GM12878 (cell line): ENCODE measurements at regions not wholly inside any gene's neighbourhood (a gene's known extent, or its start where the extent isn't known, plus 50 kb on each side); places are given as distances from the start of the nearest gene placed in this dataset.
A peak's percentile ranks its signal among the peaks of the same experiment; 100 is the strongest.

Experiments used
- ATAC-seq: fragments of 200-7000 bp; cut with Tn5 transposase; 3 replicates; pipeline ENCODE4 v1.9.1; 2020; ENCODE audit warnings: mild to moderate bottlenecking, moderate library complexity
- BruUV-seq: library from RNA; stranded (reverse); fragments of 400-500 nt; replicated peaks from 2 replicates; lab custom pipeline; 2021; lab: Mats Ljungman, UMichigan
- CTCF ChIA-PET: fragments of 300-600 bp; sonication (Branson Sonifier 250); formaldehyde crosslinking; extraction: SDS; loops from one replicate; lab custom pipeline; 2021; ENCODE audit warnings: inconsistent platforms; lab: Yijun Ruan, JAX
- POLR2A ChIA-PET: fragments of 350-600 bp; formaldehyde crosslinking; extraction: SDS; loops from one replicate; lab custom pipeline; 2021; ENCODE audit warnings: inconsistent platforms; lab: Charles Lee
- RAD21 ChIA-PET: fragments of 300-600 bp; sonication (Branson Sonifier 250); formaldehyde crosslinking; loops from one replicate; lab custom pipeline; 2023; ENCODE audit warnings: antibody characterized with exemption; ENCODE audit not compliant: unreplicated experiment; lab: Charles Lee
- SMC1A ChIA-PET: fragments of 300-600 bp; sonication (Branson Sonifier 250); formaldehyde crosslinking; loops from one replicate; lab custom pipeline; 2023; ENCODE audit not compliant: unreplicated experiment, uncharacterized antibody; lab: Charles Lee
- DNase-seq: peaks from one replicate; pipeline ENCODE4 v3.0.0-alpha.2; 2011; ENCODE audit warnings: low read depth, low spot score
- FAIRE-seq: peaks from 3 replicates; lab custom pipeline; 2011; peaks lifted over from hg19 to GRCh38; lab: Jason Lieb, UNC
- H2AFZ ChIP-seq: 2 replicates; pipeline ENCODE4 v1.6.0; 2011; ENCODE audit warnings: low read depth, low read length, control low read depth; ENCODE audit not compliant: control insufficient read depth
- H3K27ac ChIP-seq: 2 replicates; pipeline ENCODE4 v1.5.1; 2011; ENCODE audit warnings: control low read depth; ENCODE audit not compliant: control insufficient read depth, insufficient read depth
- H3K27me3 ChIP-seq, 2 experiments: replicated peaks in 1 of 2; 2 replicates each; pipeline versions ENCODE4 v1.6.0 to v1.6.1; 2011; ENCODE audit warnings: low read length in 1 of 2; ENCODE audit not compliant: control insufficient read depth in 2 of 2, insufficient read depth in 2 of 2
- H3K36me3 ChIP-seq, 2 experiments: 2 replicates each; pipeline ENCODE4 v1.5.1; 2011; ENCODE audit warnings: low read length in 1 of 2; ENCODE audit not compliant: control insufficient read depth in 2 of 2, insufficient read depth in 2 of 2
- H3K4me1 ChIP-seq: 2 replicates; pipeline ENCODE4 v1.6.1; 2011; ENCODE audit warnings: mild to moderate bottlenecking, low read length, moderate library complexity, mixed read lengths; ENCODE audit not compliant: control insufficient read depth, insufficient read depth
- H3K4me2 ChIP-seq: 2 replicates; pipeline ENCODE4 v1.6.0; 2011; ENCODE audit warnings: control low read depth; ENCODE audit not compliant: control insufficient read depth, insufficient read depth
- H3K4me3 ChIP-seq: fragments of 200-600 bp; sonication (generic); 2 replicates; pipeline ENCODE4 v1.5.1; 2016
- H3K79me2 ChIP-seq: 2 replicates; pipeline ENCODE4 v1.6.0; 2011; ENCODE audit warnings: low read length; ENCODE audit not compliant: control insufficient read depth, insufficient read depth
- H3K9ac ChIP-seq: 2 replicates; pipeline ENCODE4 v1.8.0; 2011; ENCODE audit warnings: low read length, control low read depth, mixed read lengths; ENCODE audit not compliant: control insufficient read depth, insufficient read depth
- H3K9me3 ChIP-seq: replicated peaks from 3 replicates; pipeline ENCODE4 v1.5.1; 2011; ENCODE audit warnings: mild to moderate bottlenecking, low read length; ENCODE audit not compliant: control insufficient read depth, insufficient read depth
- H4K20me1 ChIP-seq: 2 replicates; pipeline ENCODE4 v1.6.0; 2011; ENCODE audit not compliant: control insufficient read depth, insufficient read depth
- BCLAF1 ChIP-seq: fragments of 450-650 bp; IDR thresholded peaks from 2 replicates; pipeline ENCODE4 v1.6.1; 2017; ENCODE audit warnings: antibody characterized with exemption, mild to moderate bottlenecking, moderate library complexity
- EED ChIP-seq: sonication (generic); IDR thresholded peaks from 2 replicates; pipeline ENCODE4 v1.6.1; 2016; ENCODE audit warnings: antibody characterized with exemption, low read depth
- ETV6 ChIP-seq, 2 experiments: fragments of 450-650 bp in 1 of 2; IDR thresholded peaks in 1 of 2; conservative IDR thresholded peaks in 1 of 2; 2 replicates each; pipeline ENCODE4 v1.6.1; 2014; ENCODE audit warnings: antibody characterized with exemption in 1 of 2, borderline replicate concordance in 1 of 2, low read depth in 1 of 2, mild to moderate bottlenecking in 1 of 2, moderate library complexity in 1 of 2
- FOXK2 ChIP-seq: fragments of 450-650 bp; IDR thresholded peaks from 2 replicates; pipeline ENCODE4 v1.6.1; 2017; ENCODE audit warnings: mild to moderate bottlenecking, moderate library complexity
- HDGF ChIP-seq: fragments of 450-650 bp; IDR thresholded peaks from 2 replicates; pipeline ENCODE4 v1.6.1; 2016; ENCODE audit warnings: antibody characterized with exemption
- LARP7 ChIP-seq: fragments of 450-650 bp; IDR thresholded peaks from 2 replicates; pipeline ENCODE4 v1.6.1; 2017; ENCODE audit warnings: mild to moderate bottlenecking
- PKNOX1 ChIP-seq: fragments of 450-650 bp; IDR thresholded peaks from 2 replicates; pipeline ENCODE4 v1.6.1; 2016; ENCODE audit warnings: mild to moderate bottlenecking
- POLR2A ChIP-seq: IDR thresholded peaks from 2 replicates; pipeline ENCODE4 v1.6.1; 2011; ENCODE audit warnings: low read depth, mild to moderate bottlenecking, low read length
- RAD51 ChIP-seq: fragments of 450-650 bp; IDR thresholded peaks from 2 replicates; pipeline ENCODE4 v1.6.1; 2016; ENCODE audit warnings: moderate library complexity, mild to moderate bottlenecking, inconsistent platforms
- SMAD5 ChIP-seq: IDR thresholded peaks from 2 replicates; pipeline ENCODE4 v1.6.1; 2016; ENCODE audit warnings: antibody characterized with exemption, low read depth
- TCF12 ChIP-seq: IDR thresholded peaks from 2 replicates; pipeline ENCODE4 v1.6.1; 2011; ENCODE audit warnings: low read depth, mild to moderate bottlenecking, low read length
- YBX1 ChIP-seq: fragments of 450-650 bp; IDR thresholded peaks from 2 replicates; pipeline ENCODE4 v1.6.1; 2016; ENCODE audit warnings: antibody characterized with exemption
- WGBS: methylation state at CpG from one replicate; pipeline ENCODE4 v1.1.6; 2016; ENCODE audit warnings: low lambda C conversion rate; ENCODE audit not compliant: insufficient replicate concordance, insufficient coverage; ENCODE audit errors: missing lambda C conversion rate; 5-methylcytosine and 5-hydroxymethylcytosine counted together
- in situ Hi-C: fragments of 300-500 bp; cut with MboI; formaldehyde crosslinking; loops from 9 replicates; pipeline ENCODE4 v1.14.3; 2018; ENCODE audit warnings: mixed read lengths
- intact Hi-C: fragments of 100-400 bp; cut with micrococcal nuclease; formaldehyde crosslinking; loops from one replicate; pipeline ENCODE4 v1.14.2; 2022; ENCODE audit not compliant: unreplicated experiment

- no peaks in the 10 kb centered on the region for H4K20me1 ChIP-seq
- H3K9ac ChIP-seq = no peak overlapping the region
- H3K79me2 ChIP-seq = no peaks in the 10 kb centered on the region
- no TSS peak for BruUV-seq
- intact Hi-C loops = no loop called here
- H3K4me2 ChIP-seq = peak overlapping the region; percentile 28; the same call in 1 of the 2 replicates
- ATAC-seq (peak; percentile 35), DNase-seq (no peak), FAIRE-seq (no peak)
- POLR2A ChIA-PET = interaction anchor here (0.6 to 8.6 kb wide), 11 partner anchors 11 to 615 kb away, joined by 3 to 126 read pairs (median 5); no protein-coding TSS in a partner anchor
- RAD21 ChIA-PET = interaction anchor here (0.7 to 12.0 kb wide), 14 partner anchors 12 to 173 kb away, joined by 3 to 165 read pairs (median 6); no protein-coding TSS in a partner anchor
- peak overlapping the region; percentile 73 for H3K27ac ChIP-seq
- H3K9me3 ChIP-seq = peaks cover 4% of the 10 kb centered on the region; the same call in 2 of the 3 replicates
- SMC1A ChIA-PET = interaction anchor here (1.1 to 12.4 kb wide), 13 partner anchors 9 to 173 kb away, joined by 3 to 178 read pairs (median 10); no protein-coding TSS in a partner anchor
- peaks cover 46% of the 10 kb centered on the region for H3K4me1 ChIP-seq
- no peaks in the 10 kb centered on the region for H3K27me3 ChIP-seq
- TF ChIP-seq RAD51 = no peak
- TF ChIP-seq EED = peak; percentile 24; the same call in 1 of the 2 replicates
- peak; percentile 62 for TF ChIP-seq PKNOX1
- peak; percentile 83 for TF ChIP-seq HDGF
- TF ChIP-seq SMAD5 = no peak
- TF ChIP-seq TCF12 = no peak
- no peak for TF ChIP-seq LARP7
- TF ChIP-seq POLR2A = no peak
- TF ChIP-seq YBX1 = no peak
- peak; percentile 34; the same call in 1 of the 2 replicates for TF ChIP-seq FOXK2
- TF ChIP-seq ETV6 (conservative IDR thresholded peaks at IDR 0.05 in 1 of 2, IDR thresholded peaks at IDR 0.05 in 1 of 2; ENCODE audit: borderline replicate concordance in 1 of 2, low read depth in 1 of 2) = no peak
- no peak for TF ChIP-seq BCLAF1
- no peak overlapping the region for H3K4me3 ChIP-seq
- in situ Hi-C loops = no loop called here
- no peaks in the 10 kb centered on the region for H3K36me3 ChIP-seq
- CTCF ChIA-PET = interaction anchor here (1.2 to 6.0 kb wide), 7 partner anchors 10 to 173 kb away, joined by 4 to 36 read pairs (median 7); no protein-coding TSS in a partner anchor
- 46% methylated on average over 6 of the region's 6 CpGs for WGBS
- peak overlapping the region; percentile 13; the same call in 1 of the 2 replicates for H2AFZ ChIP-seq
Measured at GRCh38 chr2:37588316-37588777, 83.1 kb downstream of the CDC42EP3 start.
